HepG2 (cell line): ENCODE measurements at regions not wholly inside any gene's neighbourhood (a gene's known extent, or its start where the extent isn't known, plus 50 kb on each side); places are given as distances from the start of the nearest gene placed in this dataset.

Experiments used
- ATAC-seq: fragments of 200-7000 bp; cut with Tn5 transposase; 3 replicates; pipeline ENCODE4 v1.9.1; 2020; ENCODE audit warnings: mild to moderate bottlenecking, moderate library complexity
- BruUV-seq: library from RNA; stranded (reverse); fragments of 400-500 nt; replicated peaks from 2 replicates; lab custom pipeline; 2021; lab: Mats Ljungman, UMichigan
- CTCF ChIA-PET: fragments of 300-600 bp; formaldehyde crosslinking; extraction: SDS; loops from one replicate; lab custom pipeline; 2021; ENCODE audit warnings: low total read pairs, inconsistent platforms, low intra/inter-chr PET ratio; lab: Yijun Ruan, JAX
- POLR2A ChIA-PET: fragments of 350-600 bp; sonication (Branson Sonifier 250); formaldehyde crosslinking; loops from one replicate; lab custom pipeline; 2020; ENCODE audit warnings: antibody characterized with exemption, inconsistent platforms; lab: Yijun Ruan, JAX
- DNase-seq: peaks from one replicate; pipeline ENCODE4 v3.0.0-alpha.2; 2015; ENCODE audit warnings: low spot score
- FAIRE-seq: peaks from 3 replicates; lab custom pipeline; 2011; peaks lifted over from hg19 to GRCh38; lab: Jason Lieb, UNC
- H2AFZ ChIP-seq: one replicate; pipeline ENCODE4 v1.6.1; 2011; ENCODE audit warnings: low read length, inconsistent platforms
- H3K27ac ChIP-seq: fragments of 300-600 bp; 3 replicates; pipeline ENCODE4 v1.8.0; 2011; ENCODE audit warnings: mixed run types, mild to moderate bottlenecking, mixed read lengths, low read length, inconsistent platforms; ENCODE audit not compliant: insufficient read depth; ENCODE audit errors: extremely low read length
- H3K27me3 ChIP-seq, 2 experiments: fragments of 200-600 bp in 1 of 2; 2 replicates in 1 of 2; 3 replicates in 1 of 2; pipeline versions ENCODE4 v1.6.0 to v1.8.0; 2011; ENCODE audit warnings: low read length in 2 of 2, mild to moderate bottlenecking in 2 of 2, moderate library complexity in 2 of 2, inconsistent platforms in 1 of 2; ENCODE audit not compliant: insufficient read depth in 2 of 2, control insufficient read depth in 1 of 2
- H3K36me3 ChIP-seq, 2 experiments: fragments of 200-600 bp in 1 of 2; replicated peaks in 1 of 2; 2 replicates in 1 of 2; 3 replicates in 1 of 2; pipeline versions ENCODE4 v1.5.1 to v1.8.0; 2011; ENCODE audit warnings: low read length in 2 of 2, inconsistent platforms in 1 of 2; ENCODE audit not compliant: insufficient read depth in 2 of 2, control insufficient read depth in 1 of 2
- H3K4me1 ChIP-seq: 2 replicates; pipeline ENCODE4 v1.5.1; 2012; ENCODE audit warnings: low read length, inconsistent platforms; ENCODE audit not compliant: insufficient read depth
- H3K4me2 ChIP-seq: 2 replicates; pipeline ENCODE4 v1.6.0; 2011; ENCODE audit warnings: low read depth, low read length, inconsistent platforms
- H3K4me3 ChIP-seq, 3 experiments: fragments of 200-600 bp in 1 of 3; sonication (generic), shearing (Covaris generic) in 1 of 3; replicated peaks in 1 of 3; 2 replicates each; pipeline ENCODE4 v1.5.1; 2011 to 2016; ENCODE audit warnings: low read length in 3 of 3, inconsistent platforms in 2 of 3, low read depth in 2 of 3, mild to moderate bottlenecking in 2 of 3, control low read depth in 1 of 3, mixed read lengths in 1 of 3; ENCODE audit not compliant: insufficient read depth in 1 of 3
- H3K79me2 ChIP-seq: one replicate; pipeline ENCODE4 v1.6.1; 2011; ENCODE audit warnings: low read length, inconsistent platforms; ENCODE audit not compliant: insufficient read depth
- H3K9ac ChIP-seq: 2 replicates; pipeline ENCODE4 v1.6.0; 2011; ENCODE audit warnings: mild to moderate bottlenecking, low read depth, low read length, inconsistent platforms; ENCODE audit not compliant: insufficient read depth
- H3K9me3 ChIP-seq: 2 replicates; pipeline ENCODE4 v1.5.1; 2012; ENCODE audit warnings: mild to moderate bottlenecking, low read length
- H4K20me1 ChIP-seq: 2 replicates; pipeline ENCODE4 v1.6.0; 2011; ENCODE audit warnings: inconsistent platforms, mild to moderate bottlenecking, low read length, moderate library complexity; ENCODE audit not compliant: insufficient read depth
- CC2D1A ChIP-seq: sonication (generic); formaldehyde crosslinking; IDR thresholded peaks from 2 replicates; pipeline ENCODE4 v1.8.1; 2023; ENCODE audit warnings: mild to moderate bottlenecking, missing genetic modification reagents
- FOXJ3 ChIP-seq: sonication (generic); formaldehyde crosslinking; IDR thresholded peaks from 2 replicates; pipeline ENCODE4 v1.4.0; 2020; ENCODE audit warnings: missing genetic modification reagents, mild to moderate bottlenecking, borderline replicate concordance
- KLF16 ChIP-seq, 2 experiments: sonication (generic) in 1 of 2; formaldehyde crosslinking in 1 of 2; IDR thresholded peaks; 2 replicates each; pipeline versions ENCODE4 v1.6.1 to v1.8.0; 2016 to 2023; ENCODE audit warnings: missing genetic modification reagents in 2 of 2, missing compliant biosample characterization in 1 of 2
- PTBP1 ChIP-seq: fragments of 200-400 bp; formaldehyde crosslinking; IDR thresholded peaks from 2 replicates; pipeline ENCODE4 v1.6.1; 2018; ENCODE audit warnings: low read length, low read depth; ENCODE audit not compliant: poor library complexity, severe bottlenecking
- ZNF562 ChIP-seq: sonication (generic); formaldehyde crosslinking; IDR thresholded peaks from 2 replicates; pipeline ENCODE4 v1.8.0; 2022; ENCODE audit warnings: missing genetic modification reagents, borderline replicate concordance
- ZNF713 ChIP-seq: sonication (generic); formaldehyde crosslinking; IDR thresholded peaks from 2 replicates; pipeline ENCODE4 v1.4.0; 2020; ENCODE audit warnings: mild to moderate bottlenecking, missing genetic modification reagents
- ZSCAN31 ChIP-seq: sonication (generic); formaldehyde crosslinking; IDR thresholded peaks from 2 replicates; pipeline ENCODE4 v1.5.0; 2020; ENCODE audit warnings: low read depth, mild to moderate bottlenecking, missing genetic modification reagents
- WGBS: methylation state at CpG from one replicate; pipeline ENCODE4 v1.1.6; 2017; ENCODE audit warnings: low lambda C conversion rate; 5-methylcytosine and 5-hydroxymethylcytosine counted together
- in situ Hi-C: cut with HindIII; loops from 2 replicates; pipeline ENCODE4 v1.10.0; 2017; ENCODE audit warnings: low pct_unique_long_range_greater_than_20kb; ENCODE audit not compliant: extremely low pct_ligation_motif_present
- intact Hi-C: fragments of 100-400 bp; cut with micrococcal nuclease; formaldehyde crosslinking; loops from one replicate; pipeline ENCODE4 v1.10.0; 2022; ENCODE audit not compliant: unreplicated experiment
- TF ChIP-seq, protein P1 (sequence below): sonication (generic); formaldehyde crosslinking; IDR thresholded peaks from 2 replicates; pipeline ENCODE4 v1.4.0; 2020; ENCODE audit warnings: missing genetic modification reagents, borderline replicate concordance
- TF ChIP-seq, protein P2 (sequence below): sonication (generic); formaldehyde crosslinking; IDR thresholded peaks from 2 replicates; pipeline ENCODE4 v1.4.0; 2020; ENCODE audit warnings: missing genetic modification reagents
- TF ChIP-seq, protein P3 (sequence below): sonication (generic); formaldehyde crosslinking; IDR thresholded peaks from 2 replicates; pipeline ENCODE4 v1.5.0; 2020; ENCODE audit warnings: mild to moderate bottlenecking, missing genetic modification reagents
- TF ChIP-seq, protein P4 (sequence below): sonication (generic); formaldehyde crosslinking; IDR thresholded peaks from 2 replicates; pipeline ENCODE4 v1.8.0; 2022; ENCODE audit warnings: missing genetic modification reagents, mild to moderate bottlenecking, moderate library complexity, borderline replicate concordance

DNA sequence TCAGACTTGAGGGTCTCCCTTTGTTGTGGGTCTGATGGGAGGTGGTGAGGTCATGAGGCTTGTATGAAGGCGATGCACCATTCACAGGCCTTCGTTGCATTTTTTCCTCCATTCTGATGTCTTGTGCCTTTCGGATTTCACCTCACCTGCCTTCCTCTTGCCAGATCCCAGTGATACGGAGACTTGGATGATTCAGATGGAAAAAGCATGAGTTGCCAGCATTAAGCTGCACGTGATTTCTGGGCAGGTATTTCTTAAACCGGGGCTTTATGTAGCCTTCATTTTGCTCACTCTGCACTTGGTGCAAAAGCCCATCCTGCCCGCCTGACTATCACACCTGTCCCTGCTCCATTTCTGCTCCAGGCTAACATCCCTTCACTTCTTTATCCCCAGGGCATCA, 216.7 kb downstream of the SNX19 start:
- peaks cover 3 to 25% of the 10 kb centered on the region in 2 experiments; a peak in 3 of 5 replicates for H3K27me3 ChIP-seq
- 12% methylated on average over 7 of the region's 7 CpGs for WGBS
- ATAC-seq (no peak), FAIRE-seq (no peak), DNase-seq (no peak)
- in situ Hi-C loops (no loop called here), intact Hi-C loops (no loop called here)
- ChIA-PET POLR2A (no interaction called here), CTCF (no interaction called here)
- H3K9ac ChIP-seq = no peak overlapping the region
- no peaks in the 10 kb centered on the region for H3K79me2 ChIP-seq
- H3K27ac ChIP-seq = no peak overlapping the region
- BruUV-seq = no TSS peak
- no peak overlapping the region for H3K4me2 ChIP-seq
- H3K4me3 ChIP-seq = no peak overlapping the region
- H3K4me1 ChIP-seq = no peaks in the 10 kb centered on the region
- no peaks in the 10 kb centered on the region for H3K9me3 ChIP-seq
- H3K36me3 ChIP-seq = no peaks in the 10 kb centered on the region
- no peak overlapping the region for H2AFZ ChIP-seq
- H4K20me1 ChIP-seq = no peaks in the 10 kb centered on the region
- TF ChIP-seq FOXJ3 (CRISPR knock-in tag) (no peak), ZNF562 (CRISPR knock-in tag) (no peak), CC2D1A (no peak), ZNF713 (CRISPR knock-in tag) (no peak), ZSCAN31 (no peak), PTBP1 (no peak), KLF16 (CRISPR knock-in tag; IDR thresholded peaks at IDR 0.05) (no peak)
- TF ChIP-seq, protein P1, sequence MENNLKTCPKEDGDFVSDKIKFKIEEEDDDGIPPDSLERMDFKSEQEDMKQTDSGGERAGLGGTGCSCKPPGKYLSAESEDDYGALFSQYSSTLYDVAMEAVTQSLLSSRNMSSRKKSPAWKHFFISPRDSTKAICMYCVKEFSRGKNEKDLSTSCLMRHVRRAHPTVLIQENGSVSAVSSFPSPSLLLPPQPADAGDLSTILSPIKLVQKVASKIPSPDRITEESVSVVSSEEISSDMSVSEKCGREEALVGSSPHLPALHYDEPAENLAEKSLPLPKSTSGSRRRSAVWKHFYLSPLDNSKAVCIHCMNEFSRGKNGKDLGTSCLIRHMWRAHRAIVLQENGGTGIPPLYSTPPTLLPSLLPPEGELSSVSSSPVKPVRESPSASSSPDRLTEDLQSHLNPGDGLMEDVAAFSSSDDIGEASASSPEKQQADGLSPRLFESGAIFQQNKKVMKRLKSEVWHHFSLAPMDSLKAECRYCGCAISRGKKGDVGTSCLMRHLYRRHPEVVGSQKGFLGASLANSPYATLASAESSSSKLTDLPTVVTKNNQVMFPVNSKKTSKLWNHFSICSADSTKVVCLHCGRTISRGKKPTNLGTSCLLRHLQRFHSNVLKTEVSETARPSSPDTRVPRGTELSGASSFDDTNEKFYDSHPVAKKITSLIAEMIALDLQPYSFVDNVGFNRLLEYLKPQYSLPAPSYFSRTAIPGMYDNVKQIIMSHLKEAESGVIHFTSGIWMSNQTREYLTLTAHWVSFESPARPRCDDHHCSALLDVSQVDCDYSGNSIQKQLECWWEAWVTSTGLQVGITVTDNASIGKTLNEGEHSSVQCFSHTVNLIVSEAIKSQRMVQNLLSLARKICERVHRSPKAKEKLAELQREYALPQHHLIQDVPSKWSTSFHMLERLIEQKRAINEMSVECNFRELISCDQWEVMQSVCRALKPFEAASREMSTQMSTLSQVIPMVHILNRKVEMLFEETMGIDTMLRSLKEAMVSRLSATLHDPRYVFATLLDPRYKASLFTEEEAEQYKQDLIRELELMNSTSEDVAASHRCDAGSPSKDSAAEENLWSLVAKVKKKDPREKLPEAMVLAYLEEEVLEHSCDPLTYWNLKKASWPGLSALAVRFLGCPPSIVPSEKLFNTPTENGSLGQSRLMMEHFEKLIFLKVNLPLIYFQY = no peak
- TF ChIP-seq, protein P2, sequence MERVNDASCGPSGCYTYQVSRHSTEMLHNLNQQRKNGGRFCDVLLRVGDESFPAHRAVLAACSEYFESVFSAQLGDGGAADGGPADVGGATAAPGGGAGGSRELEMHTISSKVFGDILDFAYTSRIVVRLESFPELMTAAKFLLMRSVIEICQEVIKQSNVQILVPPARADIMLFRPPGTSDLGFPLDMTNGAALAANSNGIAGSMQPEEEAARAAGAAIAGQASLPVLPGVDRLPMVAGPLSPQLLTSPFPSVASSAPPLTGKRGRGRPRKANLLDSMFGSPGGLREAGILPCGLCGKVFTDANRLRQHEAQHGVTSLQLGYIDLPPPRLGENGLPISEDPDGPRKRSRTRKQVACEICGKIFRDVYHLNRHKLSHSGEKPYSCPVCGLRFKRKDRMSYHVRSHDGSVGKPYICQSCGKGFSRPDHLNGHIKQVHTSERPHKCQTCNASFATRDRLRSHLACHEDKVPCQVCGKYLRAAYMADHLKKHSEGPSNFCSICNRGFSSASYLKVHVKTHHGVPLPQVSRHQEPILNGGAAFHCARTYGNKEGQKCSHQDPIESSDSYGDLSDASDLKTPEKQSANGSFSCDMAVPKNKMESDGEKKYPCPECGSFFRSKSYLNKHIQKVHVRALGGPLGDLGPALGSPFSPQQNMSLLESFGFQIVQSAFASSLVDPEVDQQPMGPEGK (CRISPR knock-in tag) = no peak
- TF ChIP-seq, protein P3, sequence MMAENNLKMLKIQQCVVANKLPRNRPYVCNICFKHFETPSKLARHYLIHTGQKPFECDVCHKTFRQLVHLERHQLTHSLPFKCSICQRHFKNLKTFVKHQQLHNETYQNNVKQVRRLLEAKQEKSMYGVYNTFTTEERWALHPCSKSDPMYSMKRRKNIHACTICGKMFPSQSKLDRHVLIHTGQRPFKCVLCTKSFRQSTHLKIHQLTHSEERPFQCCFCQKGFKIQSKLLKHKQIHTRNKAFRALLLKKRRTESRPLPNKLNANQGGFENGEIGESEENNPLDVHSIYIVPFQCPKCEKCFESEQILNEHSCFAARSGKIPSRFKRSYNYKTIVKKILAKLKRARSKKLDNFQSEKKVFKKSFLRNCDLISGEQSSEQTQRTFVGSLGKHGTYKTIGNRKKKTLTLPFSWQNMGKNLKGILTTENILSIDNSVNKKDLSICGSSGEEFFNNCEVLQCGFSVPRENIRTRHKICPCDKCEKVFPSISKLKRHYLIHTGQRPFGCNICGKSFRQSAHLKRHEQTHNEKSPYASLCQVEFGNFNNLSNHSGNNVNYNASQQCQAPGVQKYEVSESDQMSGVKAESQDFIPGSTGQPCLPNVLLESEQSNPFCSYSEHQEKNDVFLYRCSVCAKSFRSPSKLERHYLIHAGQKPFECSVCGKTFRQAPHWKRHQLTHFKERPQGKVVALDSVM = no peak
- TF ChIP-seq, protein P4, sequence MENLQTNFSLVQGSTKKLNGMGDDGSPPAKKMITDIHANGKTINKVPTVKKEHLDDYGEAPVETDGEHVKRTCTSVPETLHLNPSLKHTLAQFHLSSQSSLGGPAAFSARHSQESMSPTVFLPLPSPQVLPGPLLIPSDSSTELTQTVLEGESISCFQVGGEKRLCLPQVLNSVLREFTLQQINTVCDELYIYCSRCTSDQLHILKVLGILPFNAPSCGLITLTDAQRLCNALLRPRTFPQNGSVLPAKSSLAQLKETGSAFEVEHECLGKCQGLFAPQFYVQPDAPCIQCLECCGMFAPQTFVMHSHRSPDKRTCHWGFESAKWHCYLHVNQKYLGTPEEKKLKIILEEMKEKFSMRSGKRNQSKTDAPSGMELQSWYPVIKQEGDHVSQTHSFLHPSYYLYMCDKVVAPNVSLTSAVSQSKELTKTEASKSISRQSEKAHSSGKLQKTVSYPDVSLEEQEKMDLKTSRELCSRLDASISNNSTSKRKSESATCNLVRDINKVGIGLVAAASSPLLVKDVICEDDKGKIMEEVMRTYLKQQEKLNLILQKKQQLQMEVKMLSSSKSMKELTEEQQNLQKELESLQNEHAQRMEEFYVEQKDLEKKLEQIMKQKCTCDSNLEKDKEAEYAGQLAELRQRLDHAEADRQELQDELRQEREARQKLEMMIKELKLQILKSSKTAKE (CRISPR knock-in tag) = no peak
